Epithelial cell of prostate (primary cell): ENCODE measurements at regions not wholly inside any gene's neighbourhood (a gene's known extent, or its start where the extent isn't known, plus 50 kb on each side); places are given as distances from the start of the nearest gene placed in this dataset.

ENCODE experiments used
- DNase-seq: peaks from one replicate; pipeline ENCODE4 v3.0.0-alpha.2; 2011; ENCODE audit warnings: low read depth, low spot score
- H3K27ac ChIP-seq: fragments of 450-650 bp; 2 replicates; pipeline ENCODE4 v1.5.1; 2017; ENCODE audit warnings: mild to moderate bottlenecking

- DNase-seq, result no peak
- no peak overlapping the region for H3K27ac ChIP-seq
Observed at GRCh38 chr22:49272546-49273125, 555.0 kb downstream of the BRD1 start.

GRCh38 chr22:49271831-49272230 is 555.8 kb downstream of the BRD1 start:
- H3K27ac ChIP-seq, result no peak overlapping the region
- DNase-seq, result no peak

- no peak overlapping the region for H3K27ac ChIP-seq
- no peak for DNase-seq
Observed at GRCh38 chr22:49271369-49271727, 556.3 kb downstream of the BRD1 start.

GRCh38 chr22:49270595-49271368 is 556.9 kb downstream of the BRD1 start:
- no peak for DNase-seq
- H3K27ac ChIP-seq, result no peak overlapping the region

GRCh38 chr22:49269928-49270327 is 557.7 kb downstream of the BRD1 start:
- no peak overlapping the region for H3K27ac ChIP-seq
- no peak for DNase-seq

- H3K27ac ChIP-seq, result no peak overlapping the region
- no peak for DNase-seq
Observed at GRCh38 chr22:49269371-49269770, 558.3 kb downstream of the BRD1 start.

GRCh38 chr22:49268924-49269323 is 558.7 kb downstream of the BRD1 start:
- H3K27ac ChIP-seq, result no peak overlapping the region
- no peak for DNase-seq

- DNase-seq, result no peak
- no peak overlapping the region for H3K27ac ChIP-seq
Observed at GRCh38 chr22:49267996-49268395, 559.7 kb downstream of the BRD1 start.

GRCh38 chr22:49266561-49267519 is 560.8 kb downstream of the BRD1 start:
- DNase-seq, result no peak
- no peak overlapping the region for H3K27ac ChIP-seq

GRCh38 chr22:49264696-49265095 is 563.0 kb downstream of the BRD1 start:
- DNase-seq, result no peak
- H3K27ac ChIP-seq, result no peak overlapping the region

- no peak for DNase-seq
- H3K27ac ChIP-seq, result no peak overlapping the region
Observed at GRCh38 chr22:49263101-49263500, 564.6 kb downstream of the BRD1 start.

GRCh38 chr22:49262167-49262566 is 565.5 kb downstream of the BRD1 start:
- no peak overlapping the region for H3K27ac ChIP-seq
- no peak for DNase-seq

- no peak for DNase-seq
- H3K27ac ChIP-seq, result no peak overlapping the region
Observed at GRCh38 chr22:49261616-49262015, 566.1 kb downstream of the BRD1 start.

GRCh38 chr22:49260681-49261580 is 566.7 kb downstream of the BRD1 start:
- no peak overlapping the region for H3K27ac ChIP-seq
- DNase-seq, result no peak

GRCh38 chr22:49259839-49260615 is 567.6 kb downstream of the BRD1 start:
- no peak for DNase-seq
- H3K27ac ChIP-seq, result no peak overlapping the region

- no peak for DNase-seq
- H3K27ac ChIP-seq, result no peak overlapping the region
Observed at GRCh38 chr22:49258107-49259010, 569.3 kb downstream of the BRD1 start.

GRCh38 chr22:49257551-49257961 is 570.1 kb downstream of the BRD1 start:
- no peak for DNase-seq
- H3K27ac ChIP-seq, result no peak overlapping the region

GRCh38 chr22:49255741-49256318 is 571.8 kb downstream of the BRD1 start:
- DNase-seq, result no peak
- no peak overlapping the region for H3K27ac ChIP-seq
